CD4-positive, alpha-beta T cell treated with Interleukin-15 for 4 hours (primary cell): ENCODE measurements at regions not wholly inside any gene's neighbourhood (a gene's known extent, or its start where the extent isn't known, plus 50 kb on each side); places are given as distances from the start of the nearest gene placed in this dataset.
A peak's percentile ranks its signal among the peaks of the same experiment; 100 is the strongest.
"Not testable (repeated sequence)": the region's sequence is repeated elsewhere in the genome, so short reads cannot be mapped to it uniquely, and the experiment has no call there.

Experiments
- DNase-seq: peaks from one replicate; pipeline ENCODE4 v3.0.0-alpha.2; 2020; ENCODE audit warnings: low spot score

DNA sequence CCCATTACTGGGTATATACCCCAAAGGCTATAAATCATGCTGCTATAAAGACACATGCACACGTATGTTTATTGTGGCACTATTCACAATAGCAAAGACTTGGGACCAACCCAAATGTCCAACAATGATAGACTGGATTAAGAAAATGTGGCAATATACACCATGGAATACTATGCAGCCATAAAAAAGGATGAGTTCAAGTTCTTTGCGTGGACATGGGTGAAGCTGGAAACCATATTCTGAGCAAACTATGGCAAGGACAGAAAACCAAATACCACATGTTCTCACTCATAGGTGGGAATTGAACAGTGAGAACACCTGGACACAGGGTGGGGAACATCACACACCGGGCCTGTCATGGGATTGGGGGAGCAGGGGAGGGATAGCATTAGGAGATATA lies 54.4 kb upstream of the MUCL1 start:
- not testable (repeated sequence) for DNase-seq

DNA sequence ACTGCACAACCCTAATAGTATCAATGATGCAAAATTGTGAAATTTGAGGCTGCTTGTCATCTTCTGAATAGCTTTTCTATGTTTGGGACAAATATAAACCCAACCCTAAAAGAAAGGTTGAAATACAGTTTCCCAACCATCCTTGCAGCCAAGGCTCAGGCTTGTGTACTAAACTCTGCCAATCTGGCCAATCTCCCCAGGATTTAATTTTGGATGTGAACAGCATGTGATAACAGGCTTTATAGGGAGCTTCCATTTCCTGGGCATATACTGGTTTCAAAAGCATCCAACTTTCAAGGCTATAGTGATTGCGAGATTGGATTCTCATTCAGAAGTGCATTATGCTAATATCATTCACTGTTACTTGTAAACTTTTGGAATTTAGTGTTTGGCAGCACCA lies 55.7 kb upstream of the MUCL1 start:
- DNase-seq = no peak

DNA sequence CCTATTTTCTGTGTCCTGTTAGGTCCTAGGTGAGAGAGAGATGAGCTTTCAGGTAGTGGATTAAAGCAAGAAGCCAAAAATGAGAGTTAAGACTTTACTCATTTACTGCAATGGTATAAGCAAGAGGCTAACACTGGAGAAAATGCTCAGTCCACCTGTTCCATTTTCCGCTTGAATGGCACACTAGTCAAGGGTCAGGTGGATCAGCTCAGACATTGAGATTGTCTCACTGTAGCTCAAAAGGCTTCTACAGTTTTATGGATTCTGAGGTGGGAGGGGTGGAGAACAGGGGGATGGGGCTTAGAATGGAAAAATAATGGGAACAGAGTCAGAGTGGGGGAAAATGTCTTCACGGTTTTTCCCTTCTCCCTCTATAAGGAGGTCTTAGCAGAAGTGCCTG lies 57.3 kb upstream of the MUCL1 start:
- no peak for DNase-seq

DNA sequence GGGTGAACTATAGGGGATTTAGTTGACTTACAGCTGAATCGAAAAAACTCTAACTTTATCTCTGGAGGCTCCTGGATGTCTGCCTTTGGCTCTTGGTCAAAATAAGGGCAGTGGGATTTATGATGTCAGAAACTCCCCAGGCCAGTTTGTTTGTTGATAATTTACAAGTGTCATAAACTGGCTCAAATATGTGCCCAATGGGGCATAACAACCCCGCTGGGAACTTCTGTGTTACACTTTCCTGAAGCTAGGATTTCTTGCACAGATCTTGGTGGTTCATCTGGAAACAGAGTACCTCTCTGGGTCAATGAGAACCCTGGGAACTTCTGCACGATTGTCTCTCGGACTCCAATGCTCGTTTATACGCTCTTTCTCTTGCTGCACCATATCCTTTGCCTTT lies 58.7 kb upstream of the MUCL1 start:
- DNase-seq = no peak

- DNase-seq = no peak
Observed at GRCh38 chr12:54786081-54786480, 68.2 kb upstream of the MUCL1 start.

DNA sequence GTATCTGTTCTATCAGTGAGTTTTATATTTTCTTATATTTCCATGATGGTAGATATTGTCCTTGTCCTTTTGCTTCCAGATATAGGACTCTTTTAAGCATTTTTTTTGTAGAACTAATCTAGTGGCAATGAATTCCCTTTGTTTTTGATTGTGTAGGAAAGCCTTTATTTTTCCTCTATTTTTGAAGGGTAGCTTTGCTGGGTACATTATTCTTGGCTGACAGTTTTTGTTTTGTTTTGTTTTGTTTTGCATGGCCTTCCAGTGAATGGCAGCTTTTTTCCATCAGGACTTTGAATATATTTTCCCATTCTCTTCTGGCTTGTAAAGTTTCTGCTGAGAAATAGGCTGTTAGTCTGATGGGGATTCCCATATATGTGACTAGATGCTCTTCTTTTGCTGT lies 70.2 kb upstream of the MUCL1 start:
- DNase-seq = no peak

DNA sequence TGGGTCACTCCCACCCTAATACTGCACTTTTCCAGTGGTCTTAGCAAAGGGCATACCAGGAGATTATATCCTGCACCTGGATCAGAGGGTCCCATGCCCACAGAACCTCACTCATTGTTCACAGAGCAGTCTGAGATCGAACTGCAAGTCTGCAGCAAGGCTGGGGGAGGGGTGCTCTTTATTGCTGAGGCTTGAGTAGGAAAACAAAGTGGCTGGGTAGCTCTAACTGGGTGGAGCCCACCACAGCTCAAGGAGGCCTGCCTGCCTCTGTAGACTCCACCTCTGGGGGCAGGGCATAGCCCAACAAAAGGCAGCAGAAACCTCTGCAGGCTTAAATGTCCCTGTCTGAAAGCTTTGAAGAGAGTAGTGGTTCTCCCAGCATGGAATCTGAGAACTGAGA lies 77.3 kb upstream of the MUCL1 start:
- DNase-seq = not testable (repeated sequence)

DNA sequence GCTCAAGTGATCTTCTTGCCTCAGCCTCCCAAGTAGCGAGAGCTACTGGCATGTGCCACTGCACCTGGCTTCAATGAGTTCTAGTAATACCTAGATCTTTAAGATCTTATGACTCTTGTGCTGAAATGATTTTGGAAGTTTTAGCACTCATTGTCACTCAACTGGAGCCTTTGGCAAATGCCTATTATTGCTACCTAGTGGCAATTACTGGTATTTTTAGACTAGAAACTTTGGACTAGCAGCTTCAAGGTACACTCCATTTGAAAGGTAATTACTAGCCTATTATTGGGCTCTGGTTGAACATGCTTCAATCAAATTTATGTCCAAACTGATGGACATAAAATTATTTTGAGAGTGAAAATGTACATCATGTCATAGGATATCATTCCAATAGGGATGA lies 80.7 kb upstream of the MUCL1 start:
- no peak for DNase-seq

- DNase-seq = no peak
Observed at GRCh38 chr12:54765652-54766051, 88.7 kb upstream of the MUCL1 start.

DNA sequence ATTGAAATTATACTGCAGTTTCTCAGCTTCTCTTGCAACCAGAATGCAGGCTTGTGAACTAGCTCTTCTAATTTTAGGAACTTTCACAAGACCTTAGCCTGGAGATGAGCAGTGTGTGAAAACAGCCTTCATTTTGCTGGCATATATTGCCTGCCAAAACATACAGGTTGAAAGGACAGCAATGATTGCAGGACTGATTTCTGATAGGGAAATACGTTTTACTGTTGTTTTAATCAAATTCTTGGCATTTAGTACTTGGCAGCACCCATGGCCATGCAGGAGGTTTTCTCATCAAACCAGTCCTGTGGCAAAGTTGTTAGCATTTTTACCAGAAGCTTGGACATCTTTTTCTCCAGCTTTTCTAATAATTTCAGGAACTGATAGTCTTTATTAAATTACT lies 91.9 kb upstream of the MUCL1 start:
- DNase-seq = no peak

- DNase-seq = no peak
Observed at GRCh38 chr12:54759751-54760150, 94.6 kb upstream of the MUCL1 start.

- no peak for DNase-seq
Observed at GRCh38 chr12:54751493-54751892, 102.8 kb upstream of the MUCL1 start.

DNA sequence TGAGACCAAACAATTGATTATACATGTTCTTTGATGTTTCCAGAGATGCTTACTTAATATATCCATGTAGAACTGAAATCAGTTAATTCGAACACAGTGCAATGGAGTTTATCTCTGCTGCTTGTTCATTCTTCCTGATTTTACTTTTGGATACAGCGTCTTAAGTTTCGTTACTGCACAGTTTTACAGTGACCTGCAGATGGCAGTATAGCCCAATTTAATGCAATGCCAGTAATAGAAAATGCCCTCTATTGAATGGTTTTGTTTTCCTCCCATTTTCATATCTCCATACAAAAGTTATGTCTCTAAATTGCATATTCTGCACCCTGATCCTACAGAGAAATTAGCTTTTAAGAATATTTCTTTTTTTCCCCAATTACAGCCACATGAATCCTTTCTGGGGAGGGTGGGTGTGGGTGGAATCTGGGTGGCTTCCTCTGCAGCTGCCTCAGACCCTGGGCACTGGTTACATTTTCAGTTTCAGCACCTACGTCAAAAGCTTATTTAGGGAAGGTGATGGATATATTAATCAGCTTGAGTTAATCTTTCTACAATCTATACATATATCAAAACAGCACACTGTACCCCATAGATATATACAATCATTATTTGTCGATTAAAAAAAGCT lies 101.1 kb upstream of the DCD start:
- peak; percentile 70 for DNase-seq

DNA sequence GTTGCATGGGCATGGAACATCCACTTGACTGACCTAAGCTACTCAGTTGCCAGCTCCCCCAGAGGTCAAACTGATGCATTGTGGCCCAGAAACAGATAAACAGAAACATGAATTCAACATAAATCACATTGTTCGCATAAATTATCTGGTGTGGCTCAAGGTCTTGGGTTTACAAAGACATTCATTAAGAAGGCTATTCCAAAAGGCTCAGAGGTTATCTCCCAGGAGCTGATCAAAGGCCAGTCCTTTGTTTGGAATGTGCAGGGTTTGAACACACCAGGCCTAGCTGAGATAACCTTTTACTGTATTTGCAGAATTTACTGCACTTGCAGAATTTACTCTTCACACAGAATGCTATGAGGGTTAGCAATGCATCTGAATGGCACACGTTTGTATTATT lies 96.4 kb upstream of the DCD start:
- no peak for DNase-seq

- no peak for DNase-seq
Observed at GRCh38 chr12:54740882-54741281, 92.7 kb upstream of the DCD start.

DNA sequence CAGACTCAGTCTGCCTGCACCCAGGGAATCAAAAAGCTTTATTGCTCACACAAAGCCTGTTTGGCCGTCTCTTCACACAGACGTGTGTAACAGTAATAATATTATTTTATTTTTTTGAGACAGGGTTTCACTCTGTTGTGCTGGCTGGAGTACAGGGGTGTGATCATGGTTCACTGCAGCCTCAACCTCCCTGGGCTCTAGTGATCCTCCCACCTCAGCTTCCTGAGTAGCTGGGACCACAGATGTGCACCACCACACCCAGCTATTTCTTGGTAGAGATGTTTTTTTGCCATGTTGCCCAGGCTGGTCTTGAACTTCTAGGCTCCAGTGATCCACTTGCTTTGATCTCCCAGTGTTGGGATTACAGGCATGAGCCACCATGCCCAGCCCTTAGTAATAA lies 88.4 kb upstream of the DCD start:
- DNase-seq = peak; percentile 10

- DNase-seq = no peak
Observed at GRCh38 chr12:54734196-54734950, 86.2 kb upstream of the DCD start.

DNA sequence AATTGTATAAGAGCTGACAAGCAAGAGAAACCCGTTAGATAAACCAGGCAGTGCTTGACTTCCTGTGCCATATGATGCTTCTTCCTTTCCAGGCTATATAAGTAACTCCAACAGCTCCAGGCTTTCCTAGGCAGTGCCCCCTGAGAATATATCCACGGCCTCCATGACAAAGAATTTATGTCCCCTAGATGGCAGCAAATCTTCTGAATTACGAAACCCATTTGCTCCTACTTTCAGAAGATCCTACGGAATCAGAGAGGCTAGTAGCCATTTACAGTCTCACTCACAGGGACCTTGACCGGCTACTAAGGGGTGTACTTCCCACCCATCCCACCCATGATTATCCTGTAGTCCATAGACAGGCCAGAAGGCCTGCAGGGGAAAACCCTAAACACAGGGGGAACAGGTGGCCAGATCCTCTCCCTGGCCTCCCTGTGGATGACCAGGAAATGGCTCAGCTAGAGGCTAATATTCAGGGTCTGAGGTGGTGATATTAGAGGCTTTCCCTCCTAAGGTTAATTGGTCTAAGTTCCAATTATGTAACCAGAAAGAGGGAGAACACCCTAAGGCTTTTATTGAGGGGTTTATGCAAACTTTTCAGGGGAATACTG lies 77.2 kb upstream of the DCD start:
- peak; percentile 14 for DNase-seq

GRCh38 chr12:54723379-54724256 lies 75.5 kb upstream of the DCD start:
- DNase-seq = peak; percentile 61

GRCh38 chr12:54721312-54721711 lies 73.1 kb upstream of the DCD start:
- no peak for DNase-seq

DNA sequence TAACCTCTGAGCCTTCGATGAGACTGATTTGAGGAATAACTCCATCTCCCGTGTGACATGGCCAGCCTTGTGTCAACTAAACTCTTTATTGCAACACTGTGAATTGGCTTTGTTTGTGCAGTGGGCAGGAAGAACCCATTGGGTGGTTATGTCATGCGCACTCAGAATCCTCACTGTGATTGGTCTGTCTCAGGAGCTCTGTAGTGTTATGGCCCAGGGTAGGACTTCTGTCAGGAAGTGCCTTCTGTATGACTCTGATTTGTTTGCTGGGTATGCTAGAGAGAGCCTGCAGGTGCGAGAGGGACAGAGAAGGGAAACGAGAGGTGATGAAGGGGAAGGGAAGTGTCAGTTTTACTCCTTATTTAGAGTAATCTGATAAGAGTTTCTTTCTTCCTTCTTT lies 71.5 kb upstream of the DCD start:
- no peak for DNase-seq

GRCh38 chr12:54716261-54716660 lies 68.1 kb upstream of the DCD start:
- DNase-seq = no peak

DNA sequence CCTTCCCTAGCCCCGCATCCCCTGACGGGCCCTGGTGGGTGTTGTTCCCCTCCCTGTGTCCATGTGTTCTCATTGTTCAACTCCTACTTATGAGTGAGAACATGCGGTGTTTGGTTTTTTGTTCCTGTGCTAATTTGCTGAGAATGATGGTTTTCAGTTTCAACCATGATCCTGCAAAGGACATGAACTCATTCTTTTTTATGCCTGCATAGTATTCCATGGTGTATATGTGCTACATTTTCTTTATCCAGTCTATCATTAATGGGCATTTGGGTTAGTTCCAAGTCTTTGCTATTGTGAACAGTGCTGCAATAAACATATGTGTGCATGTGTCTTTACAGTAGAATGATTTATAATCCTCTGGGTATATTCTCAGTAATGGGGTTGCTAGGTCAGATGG lies 65.7 kb upstream of the DCD start:
- not testable (repeated sequence) for DNase-seq
